NCI-H774 (cell line): ENCODE measurements at regions not wholly inside any gene's neighbourhood (a gene's known extent, or its start where the extent isn't known, plus 50 kb on each side); places are given as distances from the start of the nearest gene placed in this dataset.

ENCODE experiments used
- DNase-seq: peaks from one replicate; lab custom pipeline; 2025; lab: John Stamatoyannopoulos, UW

DNA sequence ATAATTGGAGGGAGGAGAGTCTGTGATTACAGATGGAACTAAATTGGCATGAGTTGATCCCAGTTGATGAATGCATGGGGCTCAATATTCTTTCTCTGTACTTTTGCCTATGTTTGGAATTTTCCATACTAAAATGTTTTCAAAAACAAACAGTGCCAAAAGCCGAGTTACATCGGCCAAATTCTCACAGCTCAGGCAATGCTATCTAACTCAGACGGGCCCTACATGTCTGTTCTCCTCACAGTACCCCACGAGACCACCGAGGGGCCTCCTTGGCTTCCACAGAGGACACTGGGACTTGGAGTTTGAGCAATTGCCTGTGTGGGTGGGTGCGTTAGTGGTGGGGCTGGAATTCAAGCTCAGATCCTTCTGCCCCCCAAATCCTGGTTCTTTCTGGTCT is 413.2 kb downstream of the CDH26 start:
- no peak for DNase-seq

GRCh38 chr20:60372275-60372674 is 414.1 kb downstream of the CDH26 start:
- DNase-seq: no peak

GRCh38 chr20:60372822-60373221 is 414.6 kb downstream of the CDH26 start:
- no peak for DNase-seq

GRCh38 chr20:60378620-60379019 is 420.4 kb downstream of the CDH26 start:
- no peak for DNase-seq

- no peak for DNase-seq
Observed at GRCh38 chr20:60381643-60382400, 423.6 kb downstream of the CDH26 start.

DNA sequence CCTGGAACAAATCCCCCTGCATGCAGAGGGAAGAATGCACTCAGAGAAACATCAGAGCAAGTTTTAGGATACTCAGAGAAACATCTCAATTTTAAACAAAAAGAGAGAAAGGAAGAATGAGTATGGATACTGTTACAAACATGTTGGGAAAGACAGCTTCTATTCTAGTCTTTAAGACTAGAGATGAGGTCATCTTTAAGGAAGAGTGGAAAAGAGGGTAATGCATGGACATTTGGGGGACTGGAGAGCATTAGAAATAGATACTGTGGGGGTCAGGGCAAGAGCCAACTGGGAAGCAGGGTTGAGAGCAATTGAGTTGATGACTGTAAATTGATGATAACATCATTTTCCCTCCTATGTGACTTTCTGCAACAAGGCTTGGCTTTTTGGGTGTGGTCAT is 431.2 kb downstream of the CDH26 start:
- no peak for DNase-seq

GRCh38 chr20:60389882-60390281 is 431.7 kb downstream of the CDH26 start:
- no peak for DNase-seq

DNA sequence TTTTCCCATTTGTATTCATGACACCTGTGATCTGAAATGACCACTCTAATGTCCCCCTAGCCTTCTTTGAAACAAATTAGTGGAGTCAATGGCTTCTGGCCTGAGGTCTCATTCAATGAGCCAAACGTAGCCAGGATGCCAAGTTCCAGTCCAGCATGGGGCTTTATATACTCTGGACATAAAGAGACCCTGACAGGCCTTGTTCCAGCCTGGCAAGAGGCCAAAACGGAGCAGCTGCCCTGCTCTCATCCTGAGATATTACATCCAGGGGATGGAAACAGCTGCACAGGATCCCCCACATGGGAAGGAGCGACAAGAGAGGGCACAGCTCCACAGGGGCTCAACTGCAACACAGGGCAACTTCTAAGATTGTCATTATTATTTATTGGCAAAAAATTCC is 437.8 kb downstream of the CDH26 start:
- peak; percentile 29 for DNase-seq

DNA sequence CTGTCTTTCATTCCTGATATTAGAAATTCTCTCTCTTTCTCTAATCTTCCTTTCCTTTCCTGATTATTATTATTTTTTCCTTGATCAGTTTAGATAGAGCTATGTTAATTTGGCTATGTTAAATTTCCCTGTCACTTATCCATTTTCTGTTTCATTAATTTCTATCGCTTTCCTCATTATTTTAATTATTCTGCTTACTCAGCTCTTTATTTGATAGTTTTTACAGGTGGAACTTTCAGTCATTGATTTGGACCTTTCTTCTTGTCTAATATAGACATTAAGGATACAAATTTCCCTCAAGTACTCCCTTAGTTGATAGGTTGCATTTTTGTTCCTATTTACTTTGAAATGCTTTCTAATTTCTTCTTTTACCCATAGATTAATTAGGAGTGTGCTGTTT is 442.3 kb downstream of the CDH26 start:
- DNase-seq: no peak

- DNase-seq: no peak
Observed at GRCh38 chr20:60402189-60403058, 444.2 kb downstream of the CDH26 start.

- DNase-seq: no peak
Observed at GRCh38 chr20:60403105-60403741, 445.0 kb downstream of the CDH26 start.

- DNase-seq: no peak
Observed at GRCh38 chr20:60407011-60407771, 449.0 kb downstream of the CDH26 start.

GRCh38 chr20:60407938-60408337 is 449.7 kb downstream of the CDH26 start:
- no peak for DNase-seq

DNA sequence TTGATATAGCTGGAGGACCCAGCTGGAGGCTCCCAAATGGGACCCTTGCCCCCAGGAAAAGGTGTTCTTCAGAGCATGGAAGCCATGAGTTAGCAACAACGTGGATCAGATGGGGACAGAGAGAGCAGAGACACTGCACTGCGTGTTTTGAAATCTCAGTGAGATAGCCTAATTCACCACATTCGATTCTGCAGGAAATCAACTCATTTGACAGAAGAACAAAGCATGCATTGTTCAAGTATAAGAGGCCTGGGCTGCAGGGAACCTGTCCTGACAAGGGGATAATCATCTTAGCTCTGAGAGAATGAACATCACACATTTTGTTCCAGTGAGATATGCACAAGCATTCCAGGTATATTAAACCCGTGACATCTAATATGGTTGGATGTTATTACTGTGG is 450.2 kb downstream of the CDH26 start:
- no peak for DNase-seq

GRCh38 chr20:60410618-60411264 is 452.5 kb downstream of the CDH26 start:
- no peak for DNase-seq

DNA sequence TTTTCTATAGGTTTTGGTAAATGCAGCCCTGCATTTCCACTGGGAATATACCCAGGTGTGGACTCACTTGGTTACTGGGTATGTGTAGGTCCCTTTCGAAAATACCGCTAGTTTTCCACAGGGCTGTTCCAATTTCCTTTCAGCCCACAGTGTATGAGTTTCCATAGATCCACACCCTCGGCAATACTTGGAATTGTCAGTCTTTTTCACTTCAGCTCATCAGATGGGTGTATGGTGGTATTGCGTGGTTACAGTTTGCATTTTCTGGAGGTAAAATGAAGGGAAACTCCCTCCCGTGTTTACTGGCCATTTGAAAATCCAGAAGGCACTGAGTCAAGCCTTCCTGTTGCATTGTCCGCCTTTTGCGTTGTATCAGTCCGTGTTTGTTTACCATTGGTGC is 453.6 kb downstream of the CDH26 start:
- DNase-seq: no peak

- no peak for DNase-seq
Observed at GRCh38 chr20:60420676-60421229, 462.5 kb downstream of the CDH26 start.

GRCh38 chr20:60422848-60423247 is 464.6 kb downstream of the CDH26 start:
- DNase-seq: no peak

DNA sequence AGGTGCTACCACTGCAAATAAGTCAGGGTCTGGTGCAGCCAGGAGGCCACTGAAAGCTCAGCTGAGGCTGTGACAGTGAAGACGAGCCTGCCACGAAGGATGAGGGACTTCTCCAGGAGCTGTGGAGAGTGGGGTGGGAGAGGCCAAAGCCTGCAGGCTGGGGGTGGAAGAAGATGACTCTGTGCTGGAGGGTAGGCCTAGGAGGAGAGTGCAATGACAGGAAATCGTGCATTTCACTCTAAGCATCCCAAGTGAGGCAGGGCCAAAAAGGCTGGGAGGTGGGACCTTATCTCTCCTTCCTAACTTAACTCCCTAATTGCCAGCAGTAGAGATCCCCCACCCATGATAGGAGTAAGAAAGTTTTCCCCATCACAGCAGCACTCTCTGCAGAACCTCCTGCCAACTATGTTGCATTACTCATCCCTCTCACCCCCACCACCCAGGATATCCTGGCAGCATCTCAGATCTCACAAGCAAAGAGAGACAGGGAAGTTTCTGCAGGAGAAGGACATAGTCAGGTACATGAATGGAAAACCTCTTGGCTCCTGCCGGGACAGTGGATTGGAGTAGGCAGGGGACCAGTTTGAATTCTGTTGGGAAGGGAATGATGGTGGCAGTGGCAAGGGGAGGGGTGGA is 466.2 kb downstream of the CDH26 start:
- no peak for DNase-seq

GRCh38 chr20:60427516-60427915 is 469.3 kb downstream of the CDH26 start:
- DNase-seq: no peak

DNA sequence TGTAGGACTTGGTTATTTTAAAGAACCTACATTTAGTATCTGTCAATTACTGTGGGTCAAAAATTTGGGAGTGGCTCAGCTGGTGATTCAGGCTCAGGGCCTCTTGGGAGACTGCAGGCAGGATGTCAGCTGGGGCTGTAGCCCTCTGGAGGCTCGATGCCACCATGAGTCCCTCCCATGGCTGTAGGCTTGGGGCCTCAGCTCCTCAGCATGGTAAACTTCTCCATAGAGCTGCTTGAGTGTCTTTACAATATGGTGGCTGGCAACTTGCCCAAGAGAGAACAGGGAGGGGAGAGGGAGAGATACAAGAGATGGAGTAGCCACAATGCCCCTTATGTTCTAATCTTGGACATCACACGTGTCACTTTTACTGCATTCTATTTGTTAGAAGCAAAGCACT is 470.4 kb downstream of the CDH26 start:
- DNase-seq: no peak
